HepG2 (cell line): ENCODE measurements at regions not wholly inside any gene's neighbourhood (a gene's known extent, or its start where the extent isn't known, plus 50 kb on each side); places are given as distances from the start of the nearest gene placed in this dataset.

Experiments
- ATAC-seq: fragments of 200-7000 bp; cut with Tn5 transposase; 3 replicates; pipeline ENCODE4 v1.9.1; 2020; ENCODE audit warnings: mild to moderate bottlenecking, moderate library complexity
- BruUV-seq: library from RNA; stranded (reverse); fragments of 400-500 nt; replicated peaks from 2 replicates; lab custom pipeline; 2021; lab: Mats Ljungman, UMichigan
- CTCF ChIA-PET: fragments of 300-600 bp; formaldehyde crosslinking; extraction: SDS; loops from one replicate; lab custom pipeline; 2021; ENCODE audit warnings: low total read pairs, inconsistent platforms, low intra/inter-chr PET ratio; lab: Yijun Ruan, JAX
- POLR2A ChIA-PET: fragments of 350-600 bp; sonication (Branson Sonifier 250); formaldehyde crosslinking; loops from one replicate; lab custom pipeline; 2020; ENCODE audit warnings: antibody characterized with exemption, inconsistent platforms; lab: Yijun Ruan, JAX
- DNase-seq: peaks from one replicate; pipeline ENCODE4 v3.0.0-alpha.2; 2015; ENCODE audit warnings: low spot score
- FAIRE-seq: peaks from 3 replicates; lab custom pipeline; 2011; peaks lifted over from hg19 to GRCh38; lab: Jason Lieb, UNC
- H2AFZ ChIP-seq: one replicate; pipeline ENCODE4 v1.6.1; 2011; ENCODE audit warnings: low read length, inconsistent platforms
- H3K27ac ChIP-seq: fragments of 300-600 bp; 3 replicates; pipeline ENCODE4 v1.8.0; 2011; ENCODE audit warnings: mixed run types, mild to moderate bottlenecking, mixed read lengths, low read length, inconsistent platforms; ENCODE audit not compliant: insufficient read depth; ENCODE audit errors: extremely low read length
- H3K27me3 ChIP-seq, 2 experiments: fragments of 200-600 bp in 1 of 2; 2 replicates in 1 of 2; 3 replicates in 1 of 2; pipeline versions ENCODE4 v1.6.0 to v1.8.0; 2011; ENCODE audit warnings: low read length in 2 of 2, mild to moderate bottlenecking in 2 of 2, moderate library complexity in 2 of 2, inconsistent platforms in 1 of 2; ENCODE audit not compliant: insufficient read depth in 2 of 2, control insufficient read depth in 1 of 2
- H3K36me3 ChIP-seq, 2 experiments: fragments of 200-600 bp in 1 of 2; replicated peaks in 1 of 2; 2 replicates in 1 of 2; 3 replicates in 1 of 2; pipeline versions ENCODE4 v1.5.1 to v1.8.0; 2011; ENCODE audit warnings: low read length in 2 of 2, inconsistent platforms in 1 of 2; ENCODE audit not compliant: insufficient read depth in 2 of 2, control insufficient read depth in 1 of 2
- H3K4me1 ChIP-seq: 2 replicates; pipeline ENCODE4 v1.5.1; 2012; ENCODE audit warnings: low read length, inconsistent platforms; ENCODE audit not compliant: insufficient read depth
- H3K4me2 ChIP-seq: 2 replicates; pipeline ENCODE4 v1.6.0; 2011; ENCODE audit warnings: low read depth, low read length, inconsistent platforms
- H3K4me3 ChIP-seq, 3 experiments: fragments of 200-600 bp in 1 of 3; sonication (generic), shearing (Covaris generic) in 1 of 3; replicated peaks in 1 of 3; 2 replicates each; pipeline ENCODE4 v1.5.1; 2011 to 2016; ENCODE audit warnings: low read length in 3 of 3, inconsistent platforms in 2 of 3, low read depth in 2 of 3, mild to moderate bottlenecking in 2 of 3, control low read depth in 1 of 3, mixed read lengths in 1 of 3; ENCODE audit not compliant: insufficient read depth in 1 of 3
- H3K79me2 ChIP-seq: one replicate; pipeline ENCODE4 v1.6.1; 2011; ENCODE audit warnings: low read length, inconsistent platforms; ENCODE audit not compliant: insufficient read depth
- H3K9ac ChIP-seq: 2 replicates; pipeline ENCODE4 v1.6.0; 2011; ENCODE audit warnings: mild to moderate bottlenecking, low read depth, low read length, inconsistent platforms; ENCODE audit not compliant: insufficient read depth
- H3K9me3 ChIP-seq: 2 replicates; pipeline ENCODE4 v1.5.1; 2012; ENCODE audit warnings: mild to moderate bottlenecking, low read length
- H4K20me1 ChIP-seq: 2 replicates; pipeline ENCODE4 v1.6.0; 2011; ENCODE audit warnings: inconsistent platforms, mild to moderate bottlenecking, low read length, moderate library complexity; ENCODE audit not compliant: insufficient read depth
- CC2D1A ChIP-seq: sonication (generic); formaldehyde crosslinking; IDR thresholded peaks from 2 replicates; pipeline ENCODE4 v1.8.1; 2023; ENCODE audit warnings: mild to moderate bottlenecking, missing genetic modification reagents
- DNMT3B ChIP-seq: conservative IDR thresholded peaks from 2 replicates; pipeline ENCODE4 v1.6.1; 2016; ENCODE audit warnings: missing biosample characterization, control low read depth
- ELF4 ChIP-seq: sonication (generic); formaldehyde crosslinking; IDR thresholded peaks from 2 replicates; pipeline ENCODE4 v1.5.0; 2020; ENCODE audit warnings: missing genetic modification reagents, mild to moderate bottlenecking, moderate library complexity, borderline replicate concordance
- HNRNPLL ChIP-seq: fragments of 200-400 bp; formaldehyde crosslinking; IDR thresholded peaks from 2 replicates; pipeline ENCODE4 v1.6.1; 2017; ENCODE audit warnings: mild to moderate bottlenecking, low read depth, low read length; ENCODE audit not compliant: poor library complexity, severe bottlenecking
- PRPF4 ChIP-seq: fragments of 200-400 bp; formaldehyde crosslinking; IDR thresholded peaks from 2 replicates; pipeline ENCODE4 v1.6.1; 2016; ENCODE audit warnings: low read length, low read depth; ENCODE audit not compliant: poor library complexity, severe bottlenecking
- RFXANK ChIP-seq: IDR thresholded peaks from 2 replicates; pipeline ENCODE4 v1.6.1; 2016
- SKIL ChIP-seq: sonication (generic); formaldehyde crosslinking; IDR thresholded peaks from 2 replicates; pipeline ENCODE4 v1.8.0; 2022; ENCODE audit warnings: missing genetic modification reagents, mild to moderate bottlenecking, moderate library complexity, borderline replicate concordance
- TCF7 ChIP-seq: sonication (generic); IDR thresholded peaks from 2 replicates; pipeline ENCODE4 v1.6.1; 2016; ENCODE audit warnings: antibody characterized with exemption, low read depth
- U2AF2 ChIP-seq: fragments of 200-400 bp; formaldehyde crosslinking; IDR thresholded peaks from 2 replicates; pipeline ENCODE4 v1.6.1; 2017; ENCODE audit warnings: low read depth, mild to moderate bottlenecking, low read length
- ZBTB39 ChIP-seq: sonication (generic); formaldehyde crosslinking; IDR thresholded peaks from 2 replicates; pipeline ENCODE4 v1.5.0; 2020; ENCODE audit warnings: missing genetic modification reagents
- ZNF20 ChIP-seq: sonication (generic); formaldehyde crosslinking; IDR thresholded peaks from 2 replicates; pipeline ENCODE4 v1.4.0; 2020; ENCODE audit warnings: mild to moderate bottlenecking, moderate library complexity, missing genetic modification reagents
- ZNF652 ChIP-seq: IDR thresholded peaks from 2 replicates; pipeline ENCODE4 v1.6.1; 2016; ENCODE audit warnings: low read depth, borderline replicate concordance
- WGBS: methylation state at CpG from one replicate; pipeline ENCODE4 v1.1.6; 2017; ENCODE audit warnings: low lambda C conversion rate; 5-methylcytosine and 5-hydroxymethylcytosine counted together
- in situ Hi-C: cut with HindIII; loops from 2 replicates; pipeline ENCODE4 v1.10.0; 2017; ENCODE audit warnings: low pct_unique_long_range_greater_than_20kb; ENCODE audit not compliant: extremely low pct_ligation_motif_present
- intact Hi-C: fragments of 100-400 bp; cut with micrococcal nuclease; formaldehyde crosslinking; loops from one replicate; pipeline ENCODE4 v1.10.0; 2022; ENCODE audit not compliant: unreplicated experiment

GRCh38 chr1:5680600-5680999, 311.6 kb downstream of the NPHP4 start:
- POLR2A ChIA-PET: no interaction called here
- no peak for FAIRE-seq
- Histone ChIP-seq H3K4me1 (no peaks in the 10 kb centered on the region), H4K20me1 (no peaks in the 10 kb centered on the region), H3K79me2 (no peaks in the 10 kb centered on the region), H2AFZ (no peak overlapping the region), H3K27ac (no peak overlapping the region), H3K27me3 (peaks cover 0 to 22% of the 10 kb centered on the region in 2 experiments; a peak in 2 of 5 replicates), H3K36me3 (no peaks in the 10 kb centered on the region), H3K9ac (no peak overlapping the region), H3K4me2 (no peak overlapping the region), H3K4me3 (no peak overlapping the region), H3K9me3 (peaks cover under 1% of the 10 kb centered on the region; the same call in 1 of the 2 replicates)
- DNase-seq: no peak
- TF ChIP-seq ZNF20: no peak
- no peak for TF ChIP-seq TCF7
- TF ChIP-seq PRPF4: no peak
- TF ChIP-seq ELF4: no peak
- no peak for TF ChIP-seq HNRNPLL
- no peak for TF ChIP-seq CC2D1A (CRISPR knock-in tag)
- no peak for TF ChIP-seq U2AF2
- TF ChIP-seq DNMT3B (CRISPR knock-in tag): no peak
- TF ChIP-seq ZNF652 (CRISPR knock-in tag): no peak
- TF ChIP-seq ZBTB39: no peak
- TF ChIP-seq SKIL: no peak
- no peak for TF ChIP-seq RFXANK (CRISPR knock-in tag)
- WGBS: 16% methylated on average over 4 of the region's 4 CpGs
- BruUV-seq: no TSS peak
- ATAC-seq: no peak
- in situ Hi-C loops: no loop called here
- CTCF ChIA-PET: no interaction called here
- intact Hi-C loops: no loop called here
